ENCODE measurements at regions not wholly inside any gene's neighbourhood (a gene's known extent, or its start where the extent isn't known, plus 50 kb on each side); places are given as distances from the start of the nearest gene placed in this dataset.

- Mint-ChIP-seq H3K36me3 (ENCODE audit: low read depth) (no peaks in the 10 kb centered on the region), H3K4me1 (no peaks in the 10 kb centered on the region), H3K27ac (no peak overlapping the region), H3K4me3 (no peak overlapping the region), H3K27me3 (no peaks in the 10 kb centered on the region), H3K9me3 (peaks cover 8% of the 10 kb centered on the region)
- ChIA-PET CTCF (no interaction called here), POLR2A (no interaction called here)
- intact Hi-C loops (cut with micrococcal nuclease), result no loop called here
- DNase-seq (no peak), ATAC-seq (ENCODE audit: low read depth) (no peak)
- TF ChIP-seq, protein P1, sequence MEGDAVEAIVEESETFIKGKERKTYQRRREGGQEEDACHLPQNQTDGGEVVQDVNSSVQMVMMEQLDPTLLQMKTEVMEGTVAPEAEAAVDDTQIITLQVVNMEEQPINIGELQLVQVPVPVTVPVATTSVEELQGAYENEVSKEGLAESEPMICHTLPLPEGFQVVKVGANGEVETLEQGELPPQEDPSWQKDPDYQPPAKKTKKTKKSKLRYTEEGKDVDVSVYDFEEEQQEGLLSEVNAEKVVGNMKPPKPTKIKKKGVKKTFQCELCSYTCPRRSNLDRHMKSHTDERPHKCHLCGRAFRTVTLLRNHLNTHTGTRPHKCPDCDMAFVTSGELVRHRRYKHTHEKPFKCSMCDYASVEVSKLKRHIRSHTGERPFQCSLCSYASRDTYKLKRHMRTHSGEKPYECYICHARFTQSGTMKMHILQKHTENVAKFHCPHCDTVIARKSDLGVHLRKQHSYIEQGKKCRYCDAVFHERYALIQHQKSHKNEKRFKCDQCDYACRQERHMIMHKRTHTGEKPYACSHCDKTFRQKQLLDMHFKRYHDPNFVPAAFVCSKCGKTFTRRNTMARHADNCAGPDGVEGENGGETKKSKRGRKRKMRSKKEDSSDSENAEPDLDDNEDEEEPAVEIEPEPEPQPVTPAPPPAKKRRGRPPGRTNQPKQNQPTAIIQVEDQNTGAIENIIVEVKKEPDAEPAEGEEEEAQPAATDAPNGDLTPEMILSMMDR (IDR thresholded peaks at IDR 0.05), result no peak
Measured at GRCh38 chr4:115834441-115834840, 721.0 kb upstream of the NDST4 start.

- Mint-ChIP-seq H3K27ac (no peak overlapping the region), H3K4me3 (no peak overlapping the region), H3K27me3 (no peaks in the 10 kb centered on the region), H3K36me3 (ENCODE audit: low read depth) (no peaks in the 10 kb centered on the region), H3K9me3 (peaks cover 6% of the 10 kb centered on the region), H3K4me1 (no peaks in the 10 kb centered on the region)
- no peak for ATAC-seq (ENCODE audit: low read depth)
- intact Hi-C loops (cut with micrococcal nuclease), result no loop called here
- POLR2A ChIA-PET, result no interaction called here
- no peak for DNase-seq
- CTCF ChIA-PET, result no interaction called here
- TF ChIP-seq, protein P1 (IDR thresholded peaks at IDR 0.05), result no peak
Measured at GRCh38 chr4:115824630-115825029, 711.2 kb upstream of the NDST4 start.

DNA sequence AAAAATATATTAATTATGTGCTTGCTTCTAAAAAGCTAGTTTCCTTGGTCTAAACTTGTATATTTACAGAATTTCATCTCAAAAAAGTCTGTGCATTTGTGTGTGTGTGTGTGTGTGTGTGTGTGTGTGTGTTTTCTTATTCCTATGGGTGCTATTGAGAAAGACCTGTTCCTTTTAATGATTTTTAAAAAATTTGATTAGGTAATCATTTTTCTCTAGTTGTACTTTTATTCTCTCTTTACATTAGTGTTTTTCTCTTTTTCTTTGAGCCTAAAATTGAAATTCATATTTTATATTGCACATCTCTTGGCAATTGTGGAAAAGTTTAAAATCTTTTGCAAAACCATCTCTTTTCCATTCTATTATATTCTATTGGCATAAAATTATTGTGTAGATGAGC lies 690.4 kb upstream of the NDST4 start:
- ATAC-seq (ENCODE audit: low read depth), result no peak
- CTCF ChIA-PET, result no interaction called here
- no peak overlapping the region for H3K27ac Mint-ChIP-seq
- intact Hi-C loops (cut with micrococcal nuclease), result no loop called here
- POLR2A ChIA-PET, result no interaction called here
- H3K9me3 Mint-ChIP-seq, result no peaks in the 10 kb centered on the region
- H3K4me3 Mint-ChIP-seq, result no peak overlapping the region
- H3K27me3 Mint-ChIP-seq, result no peaks in the 10 kb centered on the region
- no peak for DNase-seq
- H3K36me3 Mint-ChIP-seq (ENCODE audit: low read depth), result no peaks in the 10 kb centered on the region
- TF ChIP-seq, protein P1 (IDR thresholded peaks at IDR 0.05), result no peak
- H3K4me1 Mint-ChIP-seq, result no peaks in the 10 kb centered on the region

- TF ChIP-seq, protein P1 (IDR thresholded peaks at IDR 0.05), result no peak
- Mint-ChIP-seq H3K36me3 (ENCODE audit: low read depth) (no peaks in the 10 kb centered on the region), H3K27ac (no peak overlapping the region), H3K27me3 (no peaks in the 10 kb centered on the region), H3K4me3 (no peak overlapping the region), H3K4me1 (no peaks in the 10 kb centered on the region), H3K9me3 (no peaks in the 10 kb centered on the region)
- no peak for ATAC-seq (ENCODE audit: low read depth)
- DNase-seq, result no peak
- ChIA-PET CTCF (no interaction called here), POLR2A (no interaction called here)
- intact Hi-C loops (cut with micrococcal nuclease), result no loop called here
Measured at GRCh38 chr4:115790812-115791211, 677.4 kb upstream of the NDST4 start.

DNA sequence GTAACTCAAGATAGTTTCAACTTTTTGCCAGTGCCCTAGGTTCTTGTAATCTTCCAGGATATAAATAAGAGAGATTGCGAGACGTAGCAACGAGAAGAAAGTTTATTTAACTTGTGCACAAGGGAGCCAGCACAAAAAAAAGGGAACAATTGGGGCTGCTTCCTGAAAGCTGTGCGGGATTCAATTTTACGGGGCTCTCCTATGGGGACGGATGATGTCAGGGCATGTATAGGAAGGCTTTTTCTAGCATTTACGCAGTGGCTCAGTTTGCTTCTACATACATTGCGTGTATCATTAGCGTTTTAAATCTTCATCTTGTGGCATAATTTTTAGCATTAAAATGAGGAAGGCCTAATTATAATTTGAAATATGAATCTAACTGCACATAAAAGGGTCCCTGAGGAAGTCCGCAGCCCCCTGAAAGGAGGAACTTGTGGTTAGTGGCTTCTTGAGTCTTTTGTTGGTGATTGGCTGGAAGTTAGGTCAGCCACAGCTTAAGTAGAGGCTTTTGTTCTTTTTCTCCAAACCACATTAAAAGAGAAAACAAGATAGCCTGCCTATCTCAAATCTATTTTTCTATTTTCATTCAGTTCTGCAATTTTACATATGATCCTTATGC lies 668.2 kb upstream of the NDST4 start:
- Mint-ChIP-seq H3K27ac (no peak overlapping the region), H3K9me3 (no peaks in the 10 kb centered on the region), H3K27me3 (no peaks in the 10 kb centered on the region), H3K4me3 (peak overlapping the region; percentile 13), H3K4me1 (peaks cover 12% of the 10 kb centered on the region), H3K36me3 (ENCODE audit: low read depth) (no peaks in the 10 kb centered on the region)
- no peak for DNase-seq
- TF ChIP-seq, protein P1 (IDR thresholded peaks at IDR 0.05), result no peak
- CTCF ChIA-PET, result no interaction called here
- intact Hi-C loops (cut with micrococcal nuclease), result no loop called here
- POLR2A ChIA-PET, result no interaction called here
- no peak for ATAC-seq (ENCODE audit: low read depth)
